ENCODE measurements at regions not wholly inside any gene's neighbourhood (a gene's known extent, or its start where the extent isn't known, plus 50 kb on each side); places are given as distances from the start of the nearest gene placed in this dataset.

DNA sequence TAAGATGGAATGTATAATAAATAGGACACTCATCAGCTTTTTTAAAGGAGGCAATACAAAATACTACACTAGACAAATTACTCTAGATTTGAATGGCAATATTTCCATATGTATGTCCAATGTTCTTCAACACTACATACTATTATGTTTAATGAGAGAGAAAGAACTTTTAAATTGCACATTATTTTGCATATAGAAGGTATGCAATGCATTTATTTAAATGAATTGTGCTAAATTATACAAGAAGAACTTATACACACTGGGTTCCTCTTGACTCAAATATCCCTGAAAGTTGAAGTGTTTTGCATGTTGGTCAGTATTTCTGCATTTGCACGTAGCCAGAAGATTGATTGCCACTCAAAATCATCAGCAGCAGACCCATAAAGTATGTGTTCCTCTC lies 839.6 kb downstream of the ADGRL2 start:
- Mint-ChIP-seq H3K4me1 (no peaks in the 10 kb centered on the region), H3K36me3 (no peaks in the 10 kb centered on the region), H3K27me3 (ENCODE audit: low read depth) (no peaks in the 10 kb centered on the region), H3K27ac (no peak overlapping the region), H3K9me3 (no peaks in the 10 kb centered on the region), H3K4me3 (no peak overlapping the region)
- POLR2A ChIA-PET: no interaction called here
- CTCF ChIA-PET: no interaction called here
- TF ChIP-seq, protein P1, sequence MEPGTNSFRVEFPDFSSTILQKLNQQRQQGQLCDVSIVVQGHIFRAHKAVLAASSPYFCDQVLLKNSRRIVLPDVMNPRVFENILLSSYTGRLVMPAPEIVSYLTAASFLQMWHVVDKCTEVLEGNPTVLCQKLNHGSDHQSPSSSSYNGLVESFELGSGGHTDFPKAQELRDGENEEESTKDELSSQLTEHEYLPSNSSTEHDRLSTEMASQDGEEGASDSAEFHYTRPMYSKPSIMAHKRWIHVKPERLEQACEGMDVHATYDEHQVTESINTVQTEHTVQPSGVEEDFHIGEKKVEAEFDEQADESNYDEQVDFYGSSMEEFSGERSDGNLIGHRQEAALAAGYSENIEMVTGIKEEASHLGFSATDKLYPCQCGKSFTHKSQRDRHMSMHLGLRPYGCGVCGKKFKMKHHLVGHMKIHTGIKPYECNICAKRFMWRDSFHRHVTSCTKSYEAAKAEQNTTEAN (CRISPR knock-in tag; IDR thresholded peaks at IDR 0.05): no peak
- TF ChIP-seq ATF6 (CRISPR knock-in tag; IDR thresholded peaks at IDR 0.05): no peak
- TF ChIP-seq SOX15 (CRISPR knock-in tag; IDR thresholded peaks at IDR 0.05): no peak
- no peak for TF ChIP-seq ZNF219 (CRISPR knock-in tag; IDR thresholded peaks at IDR 0.05; ENCODE audit: borderline replicate concordance)
- TF ChIP-seq JUN (CRISPR knock-in tag; IDR thresholded peaks at IDR 0.05): no peak
- TF ChIP-seq, protein P2, sequence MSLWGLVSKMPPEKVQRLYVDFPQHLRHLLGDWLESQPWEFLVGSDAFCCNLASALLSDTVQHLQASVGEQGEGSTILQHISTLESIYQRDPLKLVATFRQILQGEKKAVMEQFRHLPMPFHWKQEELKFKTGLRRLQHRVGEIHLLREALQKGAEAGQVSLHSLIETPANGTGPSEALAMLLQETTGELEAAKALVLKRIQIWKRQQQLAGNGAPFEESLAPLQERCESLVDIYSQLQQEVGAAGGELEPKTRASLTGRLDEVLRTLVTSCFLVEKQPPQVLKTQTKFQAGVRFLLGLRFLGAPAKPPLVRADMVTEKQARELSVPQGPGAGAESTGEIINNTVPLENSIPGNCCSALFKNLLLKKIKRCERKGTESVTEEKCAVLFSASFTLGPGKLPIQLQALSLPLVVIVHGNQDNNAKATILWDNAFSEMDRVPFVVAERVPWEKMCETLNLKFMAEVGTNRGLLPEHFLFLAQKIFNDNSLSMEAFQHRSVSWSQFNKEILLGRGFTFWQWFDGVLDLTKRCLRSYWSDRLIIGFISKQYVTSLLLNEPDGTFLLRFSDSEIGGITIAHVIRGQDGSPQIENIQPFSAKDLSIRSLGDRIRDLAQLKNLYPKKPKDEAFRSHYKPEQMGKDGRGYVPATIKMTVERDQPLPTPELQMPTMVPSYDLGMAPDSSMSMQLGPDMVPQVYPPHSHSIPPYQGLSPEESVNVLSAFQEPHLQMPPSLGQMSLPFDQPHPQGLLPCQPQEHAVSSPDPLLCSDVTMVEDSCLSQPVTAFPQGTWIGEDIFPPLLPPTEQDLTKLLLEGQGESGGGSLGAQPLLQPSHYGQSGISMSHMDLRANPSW (CRISPR knock-in tag; conservative IDR thresholded peaks at IDR 0.05; ENCODE audit: low read depth): no peak
- no peak for TF ChIP-seq ESRRA (CRISPR knock-in tag; IDR thresholded peaks at IDR 0.05; ENCODE audit: borderline replicate concordance)
- no peak for TF ChIP-seq ATF1 (CRISPR knock-in tag; IDR thresholded peaks at IDR 0.05)
- TF ChIP-seq NFYB (CRISPR knock-in tag; conservative IDR thresholded peaks at IDR 0.05; ENCODE audit: low read depth): no peak
- no peak for TF ChIP-seq ZNF423 (CRISPR knock-in tag; IDR thresholded peaks at IDR 0.05)
- TF ChIP-seq IRF1 (CRISPR knock-in tag; IDR thresholded peaks at IDR 0.05): no peak
- TF ChIP-seq ZNF512 (CRISPR knock-in tag; IDR thresholded peaks at IDR 0.05; ENCODE audit: borderline replicate concordance): no peak
- TF ChIP-seq SP1 (CRISPR knock-in tag; conservative IDR thresholded peaks at IDR 0.05): no peak
- no peak for TF ChIP-seq GTF2I (CRISPR knock-in tag; conservative IDR thresholded peaks at IDR 0.05)
- TF ChIP-seq NFE2L1 (CRISPR knock-in tag; IDR thresholded peaks at IDR 0.05): no peak
- DNase-seq (ENCODE audit: low spot score) (no peak), ATAC-seq (no peak)

DNA sequence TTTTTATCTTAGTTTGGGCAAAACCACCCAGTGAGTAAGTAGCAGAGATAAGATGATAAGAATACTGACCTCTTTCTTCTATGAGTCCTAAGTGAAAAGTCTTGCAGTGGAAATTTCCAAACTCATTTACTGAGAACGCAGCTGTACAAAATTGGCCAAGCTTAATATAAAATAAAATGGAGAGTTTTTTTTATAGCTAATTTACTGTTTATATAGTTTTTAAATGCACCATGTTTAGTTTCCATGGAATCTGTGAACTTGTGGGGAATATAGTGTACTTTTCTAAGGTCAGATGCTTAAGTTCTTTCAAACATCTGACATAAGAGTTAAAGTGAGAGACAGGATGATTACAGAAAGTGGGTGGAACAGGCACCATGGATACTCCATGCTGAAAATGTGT lies 833.5 kb downstream of the ADGRL2 start:
- peaks cover 5% of the 10 kb centered on the region; the same call in 1 of the 2 replicates for H3K27me3 Mint-ChIP-seq (ENCODE audit: low read depth)
- POLR2A ChIA-PET: interaction anchor here (0.6 kb wide), 1 partner anchor 30 kb away, joined by 3 read pairs; no protein-coding TSS in a partner anchor
- H3K4me1 Mint-ChIP-seq: peaks cover 10% of the 10 kb centered on the region
- H3K36me3 Mint-ChIP-seq: no peaks in the 10 kb centered on the region
- DNase-seq (ENCODE audit: low spot score): no peak
- H3K9me3 Mint-ChIP-seq: peaks cover 5% of the 10 kb centered on the region
- no peak overlapping the region for H3K4me3 Mint-ChIP-seq
- CTCF ChIA-PET: no interaction called here
- no peak overlapping the region for H3K27ac Mint-ChIP-seq
- no peak for ATAC-seq
- TF ChIP-seq IRF1 (CRISPR knock-in tag; IDR thresholded peaks at IDR 0.05) (no peak), NFE2L1 (CRISPR knock-in tag; IDR thresholded peaks at IDR 0.05) (no peak), CBFB (CRISPR knock-in tag; IDR thresholded peaks at IDR 0.05; ENCODE audit: low read depth) (no peak), RELA (CRISPR knock-in tag; IDR thresholded peaks at IDR 0.05; ENCODE audit: borderline replicate concordance) (no peak), ZNF281 (CRISPR knock-in tag; IDR thresholded peaks at IDR 0.05) (no peak), USF2 (CRISPR knock-in tag; IDR thresholded peaks at IDR 0.05) (no peak), TEAD1 (CRISPR knock-in tag; IDR thresholded peaks at IDR 0.05) (no peak), NFYB (CRISPR knock-in tag; conservative IDR thresholded peaks at IDR 0.05; ENCODE audit: low read depth) (no peak), CREB1 (CRISPR knock-in tag; IDR thresholded peaks at IDR 0.05) (no peak)
- TF ChIP-seq, protein P3, sequence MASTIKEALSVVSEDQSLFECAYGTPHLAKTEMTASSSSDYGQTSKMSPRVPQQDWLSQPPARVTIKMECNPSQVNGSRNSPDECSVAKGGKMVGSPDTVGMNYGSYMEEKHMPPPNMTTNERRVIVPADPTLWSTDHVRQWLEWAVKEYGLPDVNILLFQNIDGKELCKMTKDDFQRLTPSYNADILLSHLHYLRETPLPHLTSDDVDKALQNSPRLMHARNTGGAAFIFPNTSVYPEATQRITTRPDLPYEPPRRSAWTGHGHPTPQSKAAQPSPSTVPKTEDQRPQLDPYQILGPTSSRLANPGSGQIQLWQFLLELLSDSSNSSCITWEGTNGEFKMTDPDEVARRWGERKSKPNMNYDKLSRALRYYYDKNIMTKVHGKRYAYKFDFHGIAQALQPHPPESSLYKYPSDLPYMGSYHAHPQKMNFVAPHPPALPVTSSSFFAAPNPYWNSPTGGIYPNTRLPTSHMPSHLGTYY (CRISPR knock-in tag; IDR thresholded peaks at IDR 0.05): no peak
